Erythroblast (primary cell): ENCODE measurements at regions not wholly inside any gene's neighbourhood (a gene's known extent, or its start where the extent isn't known, plus 50 kb on each side); places are given as distances from the start of the nearest gene placed in this dataset.

Experiments used
- GATA1 ChIP-seq: IDR thresholded peaks from 2 replicates; pipeline ENCODE4 v1.6.1; 2011; ENCODE audit warnings: low read depth, mild to moderate bottlenecking, control low read depth, low read length, moderate library complexity
- POLR2A ChIP-seq: IDR thresholded peaks from 2 replicates; pipeline ENCODE4 v1.6.1; 2011; ENCODE audit warnings: mild to moderate bottlenecking, low read length

GRCh38 chr6:21457647-21458046, 135.9 kb upstream of the SOX4 start:
- TF ChIP-seq POLR2A = no peak
- no peak for TF ChIP-seq GATA1
